ENCODE measurements at regions not wholly inside any gene's neighbourhood (a gene's known extent, or its start where the extent isn't known, plus 50 kb on each side); places are given as distances from the start of the nearest gene placed in this dataset.

DNA sequence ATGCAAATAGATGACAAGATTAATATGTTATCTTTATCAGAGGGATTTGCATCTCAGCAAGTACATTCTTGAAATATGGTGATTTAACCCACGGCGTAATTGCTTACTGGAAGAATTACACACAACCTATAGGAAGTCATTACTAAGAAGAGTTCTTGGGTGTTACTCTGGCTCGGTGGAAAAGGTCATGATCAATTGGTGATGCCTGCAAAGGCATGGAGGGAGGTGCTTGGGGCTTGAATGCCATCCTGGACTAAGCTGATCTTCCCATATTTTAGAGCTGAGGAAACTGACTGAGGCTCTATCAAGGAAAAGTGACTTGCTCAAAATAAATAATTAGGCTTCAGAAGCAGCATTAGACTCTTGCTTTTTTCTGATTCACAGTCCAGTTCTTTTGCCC lies 137.5 kb upstream of the JUN start:
- no peaks in the 10 kb centered on the region for H3K9me3 Mint-ChIP-seq
- H3K4me3 Mint-ChIP-seq = no peak overlapping the region
- H3K36me3 Mint-ChIP-seq (ENCODE audit: low read depth) = peaks cover 2% of the 10 kb centered on the region
- DNase-seq = no peak
- H3K27ac Mint-ChIP-seq = no peak overlapping the region
- peaks cover 6% of the 10 kb centered on the region for H3K27me3 Mint-ChIP-seq
- intact Hi-C loops (cut with micrococcal nuclease) = loop anchor here (5.0 kb wide), 1 partner anchor 106 kb away; no protein-coding TSS in a partner anchor
- peaks cover 21% of the 10 kb centered on the region for H3K4me1 Mint-ChIP-seq

DNA sequence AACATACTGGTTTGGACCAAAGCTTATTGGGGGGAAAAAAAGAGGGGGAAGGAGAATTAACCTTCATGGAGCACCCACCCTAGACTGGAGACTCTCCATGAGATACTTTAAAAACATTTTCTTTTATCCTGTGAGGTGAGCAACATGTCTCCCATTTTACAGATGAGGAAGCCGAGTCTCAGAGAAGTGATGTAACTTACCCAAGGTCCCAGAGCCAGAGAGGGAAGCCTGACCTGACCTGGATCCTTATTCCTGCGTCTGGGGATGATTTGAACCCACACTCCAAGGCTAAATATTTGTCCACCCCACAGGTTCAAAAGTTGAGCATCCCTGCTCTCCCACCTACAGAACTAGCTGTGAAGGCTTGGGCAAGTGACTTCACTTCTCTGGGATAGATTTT lies 137.9 kb upstream of the JUN start:
- H3K27me3 Mint-ChIP-seq = peaks cover 5% of the 10 kb centered on the region
- H3K27ac Mint-ChIP-seq = no peak overlapping the region
- intact Hi-C loops (cut with micrococcal nuclease) = loop anchor here (5.0 kb wide), 1 partner anchor 106 kb away; no protein-coding TSS in a partner anchor
- no peak overlapping the region for H3K4me3 Mint-ChIP-seq
- no peak for DNase-seq
- H3K36me3 Mint-ChIP-seq (ENCODE audit: low read depth) = no peaks in the 10 kb centered on the region
- no peaks in the 10 kb centered on the region for H3K9me3 Mint-ChIP-seq
- H3K4me1 Mint-ChIP-seq = peaks cover 22% of the 10 kb centered on the region

DNA sequence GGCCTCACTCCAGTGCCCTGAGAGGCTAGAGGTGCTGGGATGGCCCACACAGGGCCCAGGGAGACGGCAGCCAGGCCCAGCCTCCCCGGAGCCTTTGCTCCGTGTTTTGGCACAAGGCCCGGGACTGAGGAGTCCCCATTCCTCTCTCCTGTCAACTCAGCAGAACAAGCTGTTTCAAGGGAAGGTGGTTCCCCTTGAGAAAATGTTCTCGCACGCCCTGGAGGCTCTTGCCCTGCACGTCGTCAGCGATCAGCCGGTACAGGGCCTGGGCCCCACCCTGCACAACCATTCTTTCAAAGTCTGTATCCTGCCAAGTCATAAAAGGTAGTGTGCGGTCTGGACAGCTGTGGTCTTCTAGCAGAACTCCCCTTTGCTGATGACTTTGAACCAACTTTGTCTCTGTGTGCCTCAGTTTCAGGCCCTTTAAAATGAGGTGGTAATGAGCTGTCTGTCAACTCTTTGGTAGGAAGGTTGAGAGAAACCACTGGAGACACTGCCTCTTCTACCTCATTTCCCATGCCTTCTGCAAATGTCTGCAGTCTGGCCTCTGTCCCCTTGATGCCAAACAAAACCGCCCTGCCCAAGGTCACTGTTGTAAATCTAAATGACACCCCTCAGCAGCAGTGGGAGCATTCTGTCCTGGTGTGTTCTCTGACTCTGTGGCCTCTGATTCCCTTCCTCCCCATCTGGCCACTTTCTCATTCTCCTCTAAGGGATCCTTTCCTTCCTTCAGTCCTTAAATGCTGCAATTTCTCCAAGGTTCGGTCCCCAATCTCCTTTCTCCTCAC lies 138.6 kb upstream of the JUN start:
- H3K9me3 Mint-ChIP-seq = no peaks in the 10 kb centered on the region

DNA sequence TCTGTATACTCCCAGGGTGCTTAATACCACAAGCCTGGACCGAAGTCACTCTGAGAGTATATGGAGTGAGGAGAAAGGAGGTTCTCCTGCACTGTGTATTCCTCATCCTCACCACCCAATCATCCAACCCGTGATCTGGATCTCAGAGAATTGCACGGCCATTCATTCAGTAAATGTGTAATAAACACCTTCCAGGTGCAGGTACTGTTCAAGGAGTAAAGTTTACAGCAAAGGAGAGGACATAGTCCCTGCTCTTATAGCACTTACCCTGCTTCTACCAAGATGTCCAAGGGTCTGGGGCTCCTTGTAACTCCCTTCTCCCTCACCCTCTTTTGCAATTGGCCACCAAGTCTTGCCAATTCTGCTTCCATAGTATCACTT lies 139.2 kb upstream of the JUN start:
- Mint-ChIP-seq H3K4me3 (peak overlapping the region; percentile 23), H3K27me3 (no peaks in the 10 kb centered on the region), H3K4me1 (peaks cover 32% of the 10 kb centered on the region), H3K36me3 (ENCODE audit: low read depth) (no peaks in the 10 kb centered on the region), H3K9me3 (no peaks in the 10 kb centered on the region), H3K27ac (peak overlapping the region; percentile 70)
- intact Hi-C loops (cut with micrococcal nuclease) = loop anchor here (5.0 kb wide), 1 partner anchor 104 kb away; no protein-coding TSS in a partner anchor
- DNase-seq = no peak

More for the DNA sequence above, 138.6 kb upstream of the JUN start:
- Mint-ChIP-seq H3K27ac (peak overlapping the region; percentile 70), H3K4me1 (peaks cover 29% of the 10 kb centered on the region), H3K27me3 (peaks cover under 1% of the 10 kb centered on the region), H3K36me3 (ENCODE audit: low read depth) (no peaks in the 10 kb centered on the region), H3K4me3 (peak overlapping the region; percentile 23)
- peak; percentile 87 for DNase-seq
- intact Hi-C loops (cut with micrococcal nuclease) = loop anchor here (5.0 kb wide), 1 partner anchor 105 kb away; no protein-coding TSS in a partner anchor

DNA sequence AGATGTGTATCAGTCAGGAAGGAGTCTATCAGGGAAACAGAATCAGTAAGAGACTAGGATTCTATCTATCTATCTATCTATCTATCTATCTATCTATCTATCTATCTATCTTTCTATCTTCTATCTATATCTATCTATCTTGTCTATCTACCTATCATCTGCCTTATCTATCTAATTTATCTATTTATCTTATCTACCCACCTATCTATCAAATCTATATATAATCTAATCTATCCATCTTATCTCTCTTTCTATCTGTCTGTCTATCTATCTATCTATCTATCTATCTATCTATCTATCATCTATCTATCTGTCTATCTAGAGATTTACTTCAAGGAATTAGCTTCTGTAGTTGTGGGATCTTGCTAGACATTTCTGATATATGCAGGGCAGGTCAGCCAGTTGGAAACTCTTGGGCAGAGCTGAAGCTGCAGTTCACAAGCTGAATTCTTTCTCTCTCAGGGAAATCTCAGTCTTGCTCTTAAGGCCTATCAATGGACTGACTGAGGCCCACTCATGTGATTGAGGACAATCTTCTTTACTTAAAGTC lies 140.2 kb upstream of the JUN start:
- no peak overlapping the region for H3K4me3 Mint-ChIP-seq
- intact Hi-C loops (cut with micrococcal nuclease) = loop anchor here (5.0 kb wide), 1 partner anchor 103 kb away; no protein-coding TSS in a partner anchor
- peaks cover 39% of the 10 kb centered on the region for H3K4me1 Mint-ChIP-seq
- DNase-seq = no peak
- H3K9me3 Mint-ChIP-seq = no peaks in the 10 kb centered on the region
- H3K27me3 Mint-ChIP-seq = no peaks in the 10 kb centered on the region
- H3K36me3 Mint-ChIP-seq (ENCODE audit: low read depth) = no peaks in the 10 kb centered on the region
- no peak overlapping the region for H3K27ac Mint-ChIP-seq

DNA sequence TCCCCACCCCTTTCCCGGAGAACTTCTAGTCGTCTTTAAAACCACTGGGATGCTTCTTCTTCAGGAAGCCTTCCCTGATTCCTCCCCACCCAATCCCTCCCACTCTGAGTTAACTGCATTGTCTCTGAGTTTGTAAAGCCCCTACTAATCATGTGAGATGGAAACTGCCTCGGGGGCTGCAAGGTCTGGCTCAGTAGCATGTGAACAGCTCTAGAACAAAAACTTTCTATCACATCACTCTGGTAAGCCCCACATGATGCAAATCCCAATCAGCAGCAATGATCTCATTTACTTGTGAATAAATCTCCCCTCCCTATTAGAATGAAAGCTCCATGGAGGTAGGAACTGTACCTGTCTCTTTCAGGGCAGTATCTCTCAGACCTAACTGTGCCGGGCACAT lies 141.0 kb upstream of the JUN start:
- Mint-ChIP-seq H3K27ac (no peak overlapping the region), H3K36me3 (ENCODE audit: low read depth) (no peaks in the 10 kb centered on the region), H3K9me3 (no peaks in the 10 kb centered on the region), H3K27me3 (no peaks in the 10 kb centered on the region), H3K4me3 (no peak overlapping the region), H3K4me1 (peaks cover 43% of the 10 kb centered on the region)
- no peak for DNase-seq
- intact Hi-C loops (cut with micrococcal nuclease) = loop anchor here (5.0 kb wide), 2 partner anchors 102 to 108 kb away; no protein-coding TSS in a partner anchor

DNA sequence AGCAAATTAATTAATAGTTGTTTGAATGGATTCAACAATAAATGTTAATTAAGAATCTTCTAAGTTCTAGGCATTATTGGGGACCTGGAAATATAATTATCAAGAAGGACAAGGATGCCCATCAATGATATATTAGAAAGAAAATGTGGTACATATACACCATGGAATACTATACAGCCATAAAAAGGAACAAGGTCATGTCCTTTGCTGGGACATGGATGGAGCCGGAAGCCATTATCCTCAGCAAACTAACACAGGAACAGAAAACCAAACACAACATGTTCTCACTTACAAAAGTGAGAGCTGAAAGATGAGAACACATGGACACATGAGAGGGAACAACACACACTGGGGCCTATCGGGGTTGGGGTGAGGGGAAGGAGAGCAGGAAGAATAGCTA lies 141.4 kb upstream of the JUN start:
- Mint-ChIP-seq H3K36me3 (ENCODE audit: low read depth) (no peaks in the 10 kb centered on the region), H3K27ac (no peak overlapping the region), H3K4me3 (no peak overlapping the region), H3K9me3 (no peaks in the 10 kb centered on the region), H3K4me1 (peaks cover 48% of the 10 kb centered on the region), H3K27me3 (no peaks in the 10 kb centered on the region)
- no peak for DNase-seq
- intact Hi-C loops (cut with micrococcal nuclease) = loop anchor here (5.0 kb wide), 1 partner anchor 108 kb away; no protein-coding TSS in a partner anchor

DNA sequence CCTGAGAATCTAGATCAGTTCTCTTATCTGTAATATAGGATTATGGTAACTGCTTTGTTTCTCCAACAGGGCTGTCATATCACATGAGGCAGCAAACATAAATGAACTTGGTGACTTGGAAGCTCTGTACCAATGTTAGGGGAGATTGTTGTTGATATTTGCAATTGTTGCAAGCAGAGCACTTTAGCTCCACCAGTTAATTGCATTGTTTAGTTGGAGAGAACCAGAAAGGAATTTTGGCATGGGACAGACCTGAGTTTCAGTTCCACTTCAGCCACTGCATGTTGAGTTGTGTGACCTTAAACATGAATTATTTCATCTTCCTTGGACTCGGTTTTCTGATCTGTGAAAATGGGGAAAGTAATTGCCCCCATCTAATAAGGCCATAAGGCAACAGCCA lies 142.3 kb upstream of the JUN start:
- H3K4me3 Mint-ChIP-seq = no peak overlapping the region
- H3K27ac Mint-ChIP-seq = no peak overlapping the region
- peaks cover 1% of the 10 kb centered on the region for H3K36me3 Mint-ChIP-seq (ENCODE audit: low read depth)
- no peaks in the 10 kb centered on the region for H3K27me3 Mint-ChIP-seq
- intact Hi-C loops (cut with micrococcal nuclease) = loop anchor here (5.0 kb wide), 1 partner anchor 109 kb away; no protein-coding TSS in a partner anchor
- peaks cover 53% of the 10 kb centered on the region for H3K4me1 Mint-ChIP-seq
- H3K9me3 Mint-ChIP-seq = no peaks in the 10 kb centered on the region
- DNase-seq = no peak

DNA sequence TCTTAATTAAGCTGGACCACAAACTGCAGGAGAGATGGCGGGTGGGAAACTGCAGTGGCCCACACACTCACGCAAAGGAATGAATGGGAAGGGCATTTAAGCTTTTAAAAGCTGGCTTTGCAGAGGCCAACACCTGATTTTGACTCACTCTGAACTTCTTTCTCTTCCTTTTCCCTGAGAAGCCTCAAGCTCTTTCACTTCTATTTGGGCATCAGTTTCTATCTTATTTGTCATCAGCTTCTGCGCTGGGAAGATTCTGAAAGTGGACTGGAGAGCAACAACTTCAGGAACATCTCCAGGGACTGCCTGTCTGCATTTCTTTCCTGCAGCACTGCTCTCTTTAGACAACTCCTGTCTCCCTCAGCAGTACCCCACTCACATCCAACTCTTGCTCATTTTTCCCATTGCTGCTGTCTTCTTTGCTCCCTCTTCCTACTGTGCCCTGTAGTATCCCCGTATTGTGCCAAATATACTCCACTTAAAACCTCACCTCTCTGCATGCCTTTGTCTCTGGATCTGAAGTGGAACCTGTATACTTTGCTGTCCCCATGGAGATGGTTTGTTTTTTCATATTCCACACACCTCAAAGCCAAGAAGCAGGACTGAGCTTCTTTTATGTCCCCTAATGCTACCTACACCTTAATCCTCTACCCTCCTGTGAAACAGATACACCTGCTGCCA lies 143.3 kb upstream of the JUN start:
- intact Hi-C loops (cut with micrococcal nuclease) = loop anchor here (5.0 kb wide), 1 partner anchor 110 kb away; no protein-coding TSS in a partner anchor
- no peak for DNase-seq
- Mint-ChIP-seq H3K4me1 (peaks cover 53% of the 10 kb centered on the region), H3K27ac (no peak overlapping the region), H3K36me3 (ENCODE audit: low read depth) (peaks cover 1% of the 10 kb centered on the region), H3K9me3 (no peaks in the 10 kb centered on the region), H3K4me3 (no peak overlapping the region), H3K27me3 (no peaks in the 10 kb centered on the region)

DNA sequence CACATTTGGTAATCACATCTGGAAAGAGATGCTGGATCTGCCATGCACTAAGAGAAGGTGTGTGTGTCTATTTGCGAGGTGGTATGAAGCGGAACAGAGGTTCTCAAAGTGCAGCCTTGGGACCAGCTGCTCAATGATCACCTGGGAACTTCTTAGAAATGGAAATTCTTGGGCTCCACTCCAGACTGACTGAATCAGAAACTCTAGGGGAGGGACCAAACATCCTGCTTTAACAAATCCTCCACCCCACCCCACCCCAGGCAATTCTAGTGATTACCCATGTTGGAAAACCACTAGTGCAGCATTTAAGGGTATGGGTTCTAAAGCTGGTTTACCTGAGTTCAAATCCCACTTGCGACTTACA lies 143.9 kb upstream of the JUN start:
- Mint-ChIP-seq H3K9me3 (no peaks in the 10 kb centered on the region), H3K27me3 (no peaks in the 10 kb centered on the region), H3K4me1 (peaks cover 50% of the 10 kb centered on the region), H3K4me3 (no peak overlapping the region), H3K36me3 (ENCODE audit: low read depth) (peaks cover 1% of the 10 kb centered on the region), H3K27ac (no peak overlapping the region)
- no peak for DNase-seq
- intact Hi-C loops (cut with micrococcal nuclease) = loop anchor here (5.0 kb wide), 1 partner anchor 110 kb away; no protein-coding TSS in a partner anchor

DNA sequence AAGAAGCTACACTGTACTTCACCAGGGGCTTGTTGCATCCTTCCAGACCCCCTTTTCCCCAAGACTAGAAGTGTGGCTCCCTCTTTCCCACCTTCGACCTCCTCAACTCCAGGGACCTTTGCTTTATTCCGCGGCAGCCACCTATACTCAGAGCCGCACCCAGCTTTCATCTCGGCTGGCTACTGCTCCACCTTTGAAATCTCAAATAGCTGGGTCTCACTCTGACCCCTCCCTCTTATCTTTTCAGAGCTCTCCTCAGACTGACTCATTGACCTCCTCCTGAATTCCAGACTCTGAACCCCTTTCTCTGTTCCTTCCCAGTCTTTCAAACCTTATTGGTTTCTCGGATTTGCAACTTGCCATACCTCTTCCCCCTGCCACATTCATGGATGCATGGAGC lies 144.7 kb upstream of the JUN start:
- no peak for DNase-seq
- no peaks in the 10 kb centered on the region for H3K27me3 Mint-ChIP-seq
- H3K4me3 Mint-ChIP-seq = no peak overlapping the region
- H3K4me1 Mint-ChIP-seq = peaks cover 53% of the 10 kb centered on the region
- intact Hi-C loops (cut with micrococcal nuclease) = loop anchor here (5.0 kb wide), 1 partner anchor 111 kb away; no protein-coding TSS in a partner anchor
- no peak overlapping the region for H3K27ac Mint-ChIP-seq
- H3K9me3 Mint-ChIP-seq = peaks cover 2% of the 10 kb centered on the region
- H3K36me3 Mint-ChIP-seq (ENCODE audit: low read depth) = peaks cover 1% of the 10 kb centered on the region

DNA sequence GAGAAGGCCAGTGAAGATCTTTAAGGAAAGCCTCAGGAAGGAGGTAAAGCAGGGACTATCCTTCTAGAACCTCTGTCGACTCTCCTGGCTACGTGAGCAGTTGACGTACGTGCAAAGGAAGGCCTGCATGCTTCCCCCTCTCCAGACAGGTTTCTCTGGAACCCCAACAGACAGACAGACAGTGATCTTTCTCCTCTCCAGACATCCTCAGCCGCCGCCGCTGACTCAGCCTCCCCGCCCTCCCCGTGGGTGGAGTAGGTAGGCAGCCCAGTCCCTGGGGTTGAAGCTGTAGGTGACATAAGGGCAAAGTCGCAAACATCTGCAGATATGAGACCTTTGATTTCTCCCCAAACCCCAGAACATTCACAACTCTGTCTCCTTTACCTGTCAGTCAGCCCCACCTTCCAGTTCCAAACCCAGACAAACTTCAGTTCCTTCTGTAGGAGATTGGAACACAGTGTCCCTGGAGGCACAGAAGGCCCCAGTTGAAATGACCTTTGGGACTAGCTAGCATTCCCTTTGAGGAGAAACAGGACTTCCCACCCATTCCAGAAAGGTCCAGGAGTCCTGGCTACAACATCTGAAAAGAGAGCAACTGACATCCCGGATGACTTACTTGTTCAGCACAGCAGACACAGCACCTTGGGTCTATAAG lies 146.0 kb upstream of the JUN start:
- H3K9me3 Mint-ChIP-seq = peaks cover 5% of the 10 kb centered on the region
- peak overlapping the region; percentile 66 for H3K27ac Mint-ChIP-seq
- peaks cover 3% of the 10 kb centered on the region for H3K36me3 Mint-ChIP-seq (ENCODE audit: low read depth)
- peaks cover 57% of the 10 kb centered on the region for H3K4me1 Mint-ChIP-seq
- no peaks in the 10 kb centered on the region for H3K27me3 Mint-ChIP-seq
- peak; percentile 86 for DNase-seq
- peak overlapping the region; percentile 28 for H3K4me3 Mint-ChIP-seq
- intact Hi-C loops (cut with micrococcal nuclease) = loop anchor here (5.0 kb wide), 1 partner anchor 112 kb away; no protein-coding TSS in a partner anchor

DNA sequence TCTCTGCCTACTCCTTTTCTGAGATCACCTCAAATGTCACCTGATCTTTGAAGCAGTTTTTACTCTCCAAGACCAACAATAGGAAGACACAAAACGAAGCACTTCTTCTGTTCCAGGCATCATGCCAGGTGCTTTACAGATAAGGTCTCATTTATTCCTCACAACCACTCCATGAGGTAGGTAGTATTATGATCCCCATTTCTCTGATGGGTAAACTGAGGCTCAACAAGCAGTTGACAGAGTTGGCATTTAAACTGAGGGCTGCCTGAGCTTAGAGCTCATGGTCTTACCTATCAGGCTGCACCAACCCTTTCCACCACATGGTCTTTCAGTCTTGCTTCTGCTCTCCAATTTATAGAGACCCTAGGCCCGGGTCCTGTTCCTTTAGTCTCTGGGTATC lies 147.2 kb upstream of the JUN start:
- intact Hi-C loops (cut with micrococcal nuclease) = no loop called here
- Mint-ChIP-seq H3K9me3 (peaks cover 5% of the 10 kb centered on the region), H3K27ac (no peak overlapping the region), H3K27me3 (no peaks in the 10 kb centered on the region), H3K36me3 (ENCODE audit: low read depth) (peaks cover 3% of the 10 kb centered on the region), H3K4me3 (no peak overlapping the region), H3K4me1 (peaks cover 56% of the 10 kb centered on the region)
- no peak for DNase-seq
